A549 (cell line): ENCODE measurements at regions not wholly inside any gene's neighbourhood (a gene's known extent, or its start where the extent isn't known, plus 50 kb on each side); places are given as distances from the start of the nearest gene placed in this dataset.

ENCODE experiments used
- ATAC-seq, 2 experiments: fragments of 200-7000 bp in 1 of 2; fragments of >200 bp in 1 of 2; cut with Nextera tagmentation in 1 of 2; cut with Tn5 transposase in 1 of 2; 3 replicates each; pipeline versions ENCODE4 v1.8.0 to v1.9.1; 2018 to 2020; ENCODE audit warnings: mild to moderate bottlenecking in 1 of 2, moderate library complexity in 1 of 2
- CTCF ChIA-PET: fragments of 300-600 bp; sonication (Branson Sonifier 250); formaldehyde crosslinking; extraction: SDS; loops from one replicate; lab custom pipeline; 2021; ENCODE audit warnings: antibody characterized with exemption, inconsistent platforms; lab: Yijun Ruan, JAX
- POLR2A ChIA-PET: fragments of 350-600 bp; formaldehyde crosslinking; extraction: SDS; loops from one replicate; lab custom pipeline; 2021; ENCODE audit warnings: antibody characterized with exemption, inconsistent platforms; lab: Yijun Ruan, JAX
- DNase-seq, 2 experiments: peaks; one replicate each; pipeline versions ENCODE4 v3.0.0 to v3.0.0-alpha.2; 2011 to 2016; ENCODE audit warnings: low read depth in 1 of 2, low spot score in 1 of 2
- FAIRE-seq: peaks from 2 replicates; lab custom pipeline; 2011; peaks lifted over from hg19 to GRCh38; lab: Jason Lieb, UNC
- H3K27ac ChIP-seq, 2 experiments: fragments of >200 bp; sonication (Bioruptor Twin); formaldehyde crosslinking; 3 replicates each; pipeline ENCODE4 v1.5.1; 2016 to 2017
- H3K4me1 ChIP-seq: fragments of >200 bp; sonication (Bioruptor Twin); formaldehyde crosslinking; 3 replicates; pipeline ENCODE4 v1.6.1; 2016
- H3K4me2 ChIP-seq: fragments of >200 bp; sonication (Bioruptor Twin); formaldehyde crosslinking; 3 replicates; pipeline ENCODE4 v1.6.1; 2016
- H3K4me3 ChIP-seq: fragments of >200 bp; sonication (Bioruptor Twin); formaldehyde crosslinking; 3 replicates; pipeline ENCODE4 v1.5.1; 2016
- H3K9me3 ChIP-seq: fragments of >200 bp; sonication (Bioruptor Twin); formaldehyde crosslinking; 3 replicates; pipeline ENCODE4 v1.6.1; 2016
- BCL3 ChIP-seq: fragments of >200 bp; sonication (Bioruptor Twin); formaldehyde crosslinking; IDR thresholded peaks from 3 replicates; pipeline ENCODE4 v1.6.1; 2016
- CEBPB ChIP-seq, 2 experiments: fragments of >200 bp in 1 of 2; sonication (Bioruptor Twin) in 1 of 2; formaldehyde crosslinking in 1 of 2; IDR thresholded peaks; 2 replicates each; pipeline ENCODE4 v1.6.1; 2012 to 2016
- CHD2 ChIP-seq: fragments of 150-350 bp; IDR thresholded peaks from 2 replicates; pipeline ENCODE4 v1.6.1; 2014; ENCODE audit warnings: low read length; ENCODE audit not compliant: partially characterized antibody
- CHD4 ChIP-seq: fragments of 200-600 bp; sonication (generic); IDR thresholded peaks from 2 replicates; pipeline ENCODE4 v1.6.1; 2016; ENCODE audit warnings: antibody characterized with exemption, mild to moderate bottlenecking, borderline replicate concordance
- EHF ChIP-seq: fragments of 250-450 bp; sonication (Bioruptor Pico); IDR thresholded peaks from 2 replicates; pipeline ENCODE4 v1.5.0; 2020; ENCODE audit warnings: mild to moderate bottlenecking
- ESRRA ChIP-seq: fragments of 150-350 bp; IDR thresholded peaks from 2 replicates; pipeline ENCODE4 v1.6.1; 2014; ENCODE audit warnings: mild to moderate bottlenecking, low read length, borderline replicate concordance
- FOSB ChIP-seq: fragments of 250-450 bp; sonication (Bioruptor Pico); IDR thresholded peaks from 2 replicates; pipeline ENCODE4 v1.5.0; 2020; ENCODE audit warnings: mild to moderate bottlenecking, moderate library complexity
- FOSL2 ChIP-seq, 2 experiments: fragments of 450-650 bp in 1 of 2; fragments of >200 bp in 1 of 2; sonication (Bioruptor Twin) in 1 of 2; formaldehyde crosslinking; IDR thresholded peaks; 2 replicates each; pipeline versions ENCODE4 v1.5.0 to v1.6.1; 2016 to 2020; ENCODE audit warnings: mild to moderate bottlenecking in 1 of 2, moderate library complexity in 1 of 2
- HEYL ChIP-seq: fragments of 250-450 bp; sonication (Bioruptor Pico); IDR thresholded peaks from 2 replicates; pipeline ENCODE4 v1.8.0; 2021; ENCODE audit warnings: mild to moderate bottlenecking, moderate library complexity
- HOXA7 ChIP-seq: fragments of 250-450 bp; sonication (Bioruptor Pico); IDR thresholded peaks from 2 replicates; pipeline ENCODE4 v1.5.0; 2020; ENCODE audit warnings: mild to moderate bottlenecking, moderate library complexity
- KDM1A ChIP-seq: fragments of 200-600 bp; sonication (generic); IDR thresholded peaks from 2 replicates; pipeline ENCODE4 v1.6.1; 2016; ENCODE audit warnings: low read depth, mild to moderate bottlenecking
- NFE2L2 ChIP-seq: fragments of 150-350 bp; conservative IDR thresholded peaks from 2 replicates; pipeline ENCODE4 v1.6.1; 2014; ENCODE audit warnings: low read length
- NPAS2 ChIP-seq: fragments of 250-450 bp; sonication (Bioruptor Pico); IDR thresholded peaks from 2 replicates; pipeline ENCODE4 v1.8.0; 2022; ENCODE audit warnings: mild to moderate bottlenecking, moderate library complexity, borderline replicate concordance
- PBX3 ChIP-seq: IDR thresholded peaks from 2 replicates; pipeline ENCODE4 v1.6.1; 2012
- PHF8 ChIP-seq: fragments of 200-600 bp; sonication (generic); IDR thresholded peaks from 2 replicates; pipeline ENCODE4 v1.6.1; 2016; ENCODE audit warnings: low read depth, mild to moderate bottlenecking, antibody characterized with exemption, moderate library complexity, borderline replicate concordance
- POLR2A ChIP-seq: IDR thresholded peaks from 2 replicates; pipeline ENCODE4 v1.6.1; 2012; ENCODE audit warnings: mild to moderate bottlenecking, low read length
- RARB ChIP-seq: fragments of 250-450 bp; sonication (Bioruptor Pico); IDR thresholded peaks from 2 replicates; pipeline ENCODE4 v1.8.0; 2021; ENCODE audit warnings: mild to moderate bottlenecking, moderate library complexity
- RCOR1 ChIP-seq: fragments of 150-350 bp; IDR thresholded peaks from 2 replicates; pipeline ENCODE4 v1.6.1; 2014; ENCODE audit warnings: antibody characterized with exemption, low read length, low read depth
- TFCP2L1 ChIP-seq: fragments of 250-450 bp; sonication (Bioruptor Pico); IDR thresholded peaks from 2 replicates; pipeline ENCODE4 v1.5.0; 2021; ENCODE audit warnings: mild to moderate bottlenecking
- WGBS: methylation state at CpG from one replicate; pipeline ENCODE4 v1.1.6; 2017; ENCODE audit errors: missing lambda C conversion rate; 5-methylcytosine and 5-hydroxymethylcytosine counted together
- TF ChIP-seq, protein P1 (sequence below): fragments of >200 bp; sonication (Bioruptor Twin); formaldehyde crosslinking; IDR thresholded peaks from 3 replicates; pipeline ENCODE4 v1.5.1; 2016

- no peak overlapping the region for H3K27ac ChIP-seq
- CTCF ChIA-PET: no interaction called here
- H3K4me1 ChIP-seq: no peaks in the 10 kb centered on the region
- DNase-seq: no peak
- H3K4me3 ChIP-seq: no peak overlapping the region
- no peak for ATAC-seq
- WGBS: under 1% methylated on average over 4 of the region's 4 CpGs
- TF ChIP-seq EHF (CRISPR knock-in tag): no peak
- POLR2A ChIA-PET: no interaction called here
- no peaks in the 10 kb centered on the region for H3K9me3 ChIP-seq
- no peak overlapping the region for H3K4me2 ChIP-seq
- no peak for FAIRE-seq
Measured at GRCh38 chr1:177799746-177800145, 170.1 kb downstream of the SEC16B start.

GRCh38 chr1:177798614-177799013 lies 171.2 kb downstream of the SEC16B start:
- WGBS: 0% methylated on average over 3 of the region's 3 CpGs
- H3K9me3 ChIP-seq: no peaks in the 10 kb centered on the region
- no peak overlapping the region for H3K4me3 ChIP-seq
- ATAC-seq (no peak), FAIRE-seq (no peak), DNase-seq (no peak)
- TF ChIP-seq HEYL (CRISPR knock-in tag) (no peak), CEBPB (IDR thresholded peaks at IDR 0.05) (no peak), PHF8 (no peak), POLR2A (no peak), CHD2 (no peak), ESRRA (no peak), CHD4 (no peak), KDM1A (no peak), RCOR1 (no peak), FOSB (CRISPR knock-in tag) (no peak), BCL3 (no peak), HOXA7 (CRISPR knock-in tag) (no peak), RARB (no peak)
- TF ChIP-seq, protein P1, sequence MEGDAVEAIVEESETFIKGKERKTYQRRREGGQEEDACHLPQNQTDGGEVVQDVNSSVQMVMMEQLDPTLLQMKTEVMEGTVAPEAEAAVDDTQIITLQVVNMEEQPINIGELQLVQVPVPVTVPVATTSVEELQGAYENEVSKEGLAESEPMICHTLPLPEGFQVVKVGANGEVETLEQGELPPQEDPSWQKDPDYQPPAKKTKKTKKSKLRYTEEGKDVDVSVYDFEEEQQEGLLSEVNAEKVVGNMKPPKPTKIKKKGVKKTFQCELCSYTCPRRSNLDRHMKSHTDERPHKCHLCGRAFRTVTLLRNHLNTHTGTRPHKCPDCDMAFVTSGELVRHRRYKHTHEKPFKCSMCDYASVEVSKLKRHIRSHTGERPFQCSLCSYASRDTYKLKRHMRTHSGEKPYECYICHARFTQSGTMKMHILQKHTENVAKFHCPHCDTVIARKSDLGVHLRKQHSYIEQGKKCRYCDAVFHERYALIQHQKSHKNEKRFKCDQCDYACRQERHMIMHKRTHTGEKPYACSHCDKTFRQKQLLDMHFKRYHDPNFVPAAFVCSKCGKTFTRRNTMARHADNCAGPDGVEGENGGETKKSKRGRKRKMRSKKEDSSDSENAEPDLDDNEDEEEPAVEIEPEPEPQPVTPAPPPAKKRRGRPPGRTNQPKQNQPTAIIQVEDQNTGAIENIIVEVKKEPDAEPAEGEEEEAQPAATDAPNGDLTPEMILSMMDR: no peak
- ChIA-PET CTCF (interaction anchor here (0.6 to 0.8 kb wide), 2 partner anchors 1239 to 1910 kb away, joined by 3 read pairs; no protein-coding TSS in a partner anchor), POLR2A (no interaction called here)
- H3K4me2 ChIP-seq: no peak overlapping the region
- no peaks in the 10 kb centered on the region for H3K4me1 ChIP-seq
- H3K27ac ChIP-seq: no peak overlapping the region

GRCh38 chr1:177796561-177796960 lies 173.3 kb downstream of the SEC16B start:
- DNase-seq (no peak), FAIRE-seq (no peak)
- Histone ChIP-seq H3K27ac (no peak overlapping the region), H3K4me2 (no peak overlapping the region), H3K4me1 (no peaks in the 10 kb centered on the region), H3K4me3 (no peak overlapping the region), H3K9me3 (no peaks in the 10 kb centered on the region)
- CTCF ChIA-PET: interaction anchor here (1.6 kb wide), 1 partner anchor 16 kb away, joined by 4 read pairs; no protein-coding TSS in a partner anchor
- 4% methylated on average over 2 of the region's 2 CpGs for WGBS
- POLR2A ChIA-PET: no interaction called here
- no peak for TF ChIP-seq ESRRA
- TF ChIP-seq, all 56 proteins: peak for 0
- no peak for ATAC-seq

DNA sequence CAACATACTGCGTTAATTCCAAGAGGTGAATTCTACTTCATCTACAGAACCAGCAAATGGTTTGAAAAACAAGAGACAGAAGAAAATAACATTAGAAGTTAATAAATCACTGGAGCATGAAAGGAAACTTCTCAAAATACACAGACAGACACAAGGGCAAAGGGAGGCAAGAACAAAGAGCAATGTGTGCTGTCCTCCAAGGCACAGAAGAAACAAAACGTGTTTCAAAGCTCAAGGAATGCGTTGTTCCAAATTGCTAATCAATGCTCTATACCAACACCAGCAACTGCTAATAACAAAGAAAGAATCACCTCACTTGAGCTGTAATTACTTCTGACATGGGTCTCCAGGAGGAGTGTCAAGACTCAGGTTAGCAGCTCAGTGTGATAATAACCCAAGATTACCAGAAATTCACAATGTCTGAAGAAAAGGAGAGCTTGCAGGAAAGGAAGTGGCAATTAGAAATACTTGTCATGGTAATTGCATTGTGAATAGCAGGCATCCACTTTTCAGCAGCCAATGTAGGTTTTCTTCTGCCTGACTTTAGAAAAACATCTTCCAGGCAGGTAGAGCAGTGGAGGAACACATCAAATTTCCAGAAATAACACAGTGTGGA lies 175.4 kb downstream of the SEC16B start:
- ATAC-seq: no peak
- CTCF ChIA-PET: interaction anchor here (1.1 to 1.6 kb wide), 2 partner anchors 14 to 152 kb away, joined by 3 to 4 read pairs; no protein-coding TSS in a partner anchor
- TF ChIP-seq KDM1A: no peak
- TF ChIP-seq PBX3: no peak
- no peak for TF ChIP-seq TFCP2L1
- TF ChIP-seq NFE2L2: no peak
- no peak for TF ChIP-seq NPAS2
- no peak for TF ChIP-seq EHF (CRISPR knock-in tag)
- TF ChIP-seq, protein P1: no peak
- no peak for TF ChIP-seq FOSL2 (IDR thresholded peaks at IDR 0.05)
- no peak for TF ChIP-seq FOSL2 (CRISPR knock-in tag; IDR thresholded peaks at IDR 0.05)

More for the DNA sequence above, 175.4 kb downstream of the SEC16B start:
- Histone ChIP-seq H3K4me3 (no peak overlapping the region), H3K9me3 (no peaks in the 10 kb centered on the region), H3K4me2 (no peak overlapping the region), H3K27ac (no peak overlapping the region), H3K4me1 (no peaks in the 10 kb centered on the region)
- FAIRE-seq: no peak
- no peak for DNase-seq
- 5% methylated on average over 3 of the region's 3 CpGs for WGBS
- POLR2A ChIA-PET: no interaction called here
